ENCODE measurements at regions not wholly inside any gene's neighbourhood (a gene's known extent, or its start where the extent isn't known, plus 50 kb on each side); places are given as distances from the start of the nearest gene placed in this dataset.

DNA sequence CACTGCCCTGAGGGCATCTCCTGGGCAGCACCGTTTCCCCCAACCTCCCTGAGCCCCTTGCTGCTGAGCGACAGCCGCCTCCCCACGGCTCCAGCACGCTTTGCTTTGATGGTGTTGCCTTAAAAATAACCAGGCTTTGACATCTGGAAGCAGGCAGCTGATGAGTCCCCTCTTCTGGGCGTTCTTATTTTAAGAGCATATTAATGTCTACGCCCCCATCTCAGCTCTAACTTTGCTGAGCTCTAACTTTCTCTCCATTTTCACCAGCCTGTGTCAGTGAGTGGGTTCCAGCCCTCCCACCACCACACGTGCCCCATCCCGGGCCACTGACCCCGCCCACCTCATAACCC is 70.2 kb downstream of the ADRA2C start:
- DNase-seq (ENCODE audit: extremely low spot score): no peak
- TF ChIP-seq, protein P1, sequence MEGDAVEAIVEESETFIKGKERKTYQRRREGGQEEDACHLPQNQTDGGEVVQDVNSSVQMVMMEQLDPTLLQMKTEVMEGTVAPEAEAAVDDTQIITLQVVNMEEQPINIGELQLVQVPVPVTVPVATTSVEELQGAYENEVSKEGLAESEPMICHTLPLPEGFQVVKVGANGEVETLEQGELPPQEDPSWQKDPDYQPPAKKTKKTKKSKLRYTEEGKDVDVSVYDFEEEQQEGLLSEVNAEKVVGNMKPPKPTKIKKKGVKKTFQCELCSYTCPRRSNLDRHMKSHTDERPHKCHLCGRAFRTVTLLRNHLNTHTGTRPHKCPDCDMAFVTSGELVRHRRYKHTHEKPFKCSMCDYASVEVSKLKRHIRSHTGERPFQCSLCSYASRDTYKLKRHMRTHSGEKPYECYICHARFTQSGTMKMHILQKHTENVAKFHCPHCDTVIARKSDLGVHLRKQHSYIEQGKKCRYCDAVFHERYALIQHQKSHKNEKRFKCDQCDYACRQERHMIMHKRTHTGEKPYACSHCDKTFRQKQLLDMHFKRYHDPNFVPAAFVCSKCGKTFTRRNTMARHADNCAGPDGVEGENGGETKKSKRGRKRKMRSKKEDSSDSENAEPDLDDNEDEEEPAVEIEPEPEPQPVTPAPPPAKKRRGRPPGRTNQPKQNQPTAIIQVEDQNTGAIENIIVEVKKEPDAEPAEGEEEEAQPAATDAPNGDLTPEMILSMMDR (IDR thresholded peaks at IDR 0.05; ENCODE audit: control extremely low read depth, extremely low read depth, low read depth, missing control alignments): no peak
- ChIA-PET CTCF (no interaction called here), POLR2A (no interaction called here)

DNA sequence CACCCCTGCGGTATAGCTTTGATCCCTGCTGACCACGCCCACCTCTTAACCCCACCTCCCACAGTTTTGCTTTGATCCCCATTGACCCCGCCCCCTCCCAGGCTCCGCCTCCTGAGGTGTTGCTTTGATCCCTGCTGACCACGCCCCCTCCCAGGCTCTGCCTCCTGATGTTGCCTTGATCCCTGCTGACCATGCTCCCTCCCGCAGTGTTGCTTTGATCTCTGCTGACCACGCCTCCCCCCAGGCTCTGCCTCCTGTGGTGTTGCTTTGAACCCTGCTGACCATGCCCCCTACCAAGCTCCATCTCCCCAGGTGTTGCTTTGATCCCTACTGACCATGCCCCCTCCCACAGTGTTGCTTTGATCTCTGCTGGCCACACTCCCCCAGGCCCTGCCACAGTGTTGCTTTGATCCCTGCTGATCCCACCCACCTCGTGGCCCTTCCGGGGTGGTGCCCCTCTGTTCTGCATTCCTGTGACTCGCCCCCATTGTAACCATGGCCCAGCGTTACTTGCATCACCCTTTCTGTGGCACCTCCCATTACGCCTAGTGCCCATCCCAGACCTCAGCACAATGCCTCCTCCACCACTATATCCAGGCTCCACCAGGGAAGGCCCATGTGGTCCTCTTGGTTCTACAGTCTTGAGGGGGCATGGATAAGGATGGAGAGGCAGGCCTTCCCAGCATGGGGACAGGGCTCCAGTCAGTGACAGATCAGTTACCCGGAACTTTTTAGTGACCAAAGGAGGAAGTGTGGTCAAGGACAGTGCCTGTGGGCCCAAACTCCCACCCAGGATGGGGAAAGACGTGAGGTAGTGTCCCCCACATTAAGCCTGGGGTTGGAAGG is 70.8 kb downstream of the ADRA2C start:
- DNase-seq (ENCODE audit: extremely low spot score): no peak
- TF ChIP-seq, protein P1 (IDR thresholded peaks at IDR 0.05; ENCODE audit: control extremely low read depth, extremely low read depth, low read depth, missing control alignments): no peak
- ChIA-PET CTCF (no interaction called here), POLR2A (no interaction called here)

DNA sequence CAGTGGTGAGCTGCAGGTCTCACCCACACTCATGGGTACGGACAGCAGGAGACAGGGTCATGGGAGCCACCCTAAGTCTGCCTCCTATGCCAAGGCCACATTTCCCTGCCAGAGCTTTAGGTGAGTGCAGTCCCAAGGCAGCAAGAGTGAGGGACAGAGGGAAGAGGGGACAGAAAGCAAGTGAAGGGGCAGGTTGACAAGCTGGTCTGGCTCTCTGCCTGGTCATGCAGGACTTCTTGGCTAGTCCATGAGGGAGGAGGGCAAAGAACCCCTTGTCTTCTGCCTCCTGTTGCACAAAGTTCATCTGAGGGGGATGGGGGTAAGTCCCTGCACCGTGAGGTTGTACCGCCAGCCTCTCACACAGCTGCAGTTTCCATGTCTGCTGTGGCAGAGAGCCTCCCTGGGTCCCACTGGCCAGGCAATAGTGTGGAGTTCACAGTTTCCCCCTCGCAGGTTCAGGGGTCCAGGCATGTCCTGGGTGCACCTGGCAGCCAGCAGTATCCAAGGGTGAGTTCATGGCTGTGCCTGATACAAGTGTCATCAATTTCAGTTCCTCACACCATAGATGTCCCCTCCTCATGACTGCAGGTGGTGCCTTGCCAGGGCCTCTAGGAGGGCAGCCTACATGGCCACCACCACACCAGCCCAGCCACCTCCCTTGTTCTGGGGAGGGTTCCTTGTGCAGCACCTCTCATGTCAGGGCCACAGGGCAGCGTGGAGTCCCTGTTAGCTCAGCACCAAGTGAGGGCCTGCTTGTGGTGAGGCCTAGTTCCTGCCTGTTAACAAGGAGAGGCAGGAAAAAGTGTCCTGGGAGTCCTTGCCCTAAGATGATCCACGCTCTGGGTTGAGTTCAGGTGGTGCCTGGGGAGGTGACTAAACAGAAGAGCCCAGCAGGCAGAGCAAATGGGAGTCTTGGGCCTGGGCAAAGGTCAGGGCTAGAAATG is 72.5 kb downstream of the ADRA2C start:
- no peak for DNase-seq (ENCODE audit: extremely low spot score)
- POLR2A ChIA-PET: no interaction called here
- TF ChIP-seq, protein P1 (IDR thresholded peaks at IDR 0.05; ENCODE audit: control extremely low read depth, extremely low read depth, low read depth, missing control alignments): no peak
- CTCF ChIA-PET: no interaction called here

DNA sequence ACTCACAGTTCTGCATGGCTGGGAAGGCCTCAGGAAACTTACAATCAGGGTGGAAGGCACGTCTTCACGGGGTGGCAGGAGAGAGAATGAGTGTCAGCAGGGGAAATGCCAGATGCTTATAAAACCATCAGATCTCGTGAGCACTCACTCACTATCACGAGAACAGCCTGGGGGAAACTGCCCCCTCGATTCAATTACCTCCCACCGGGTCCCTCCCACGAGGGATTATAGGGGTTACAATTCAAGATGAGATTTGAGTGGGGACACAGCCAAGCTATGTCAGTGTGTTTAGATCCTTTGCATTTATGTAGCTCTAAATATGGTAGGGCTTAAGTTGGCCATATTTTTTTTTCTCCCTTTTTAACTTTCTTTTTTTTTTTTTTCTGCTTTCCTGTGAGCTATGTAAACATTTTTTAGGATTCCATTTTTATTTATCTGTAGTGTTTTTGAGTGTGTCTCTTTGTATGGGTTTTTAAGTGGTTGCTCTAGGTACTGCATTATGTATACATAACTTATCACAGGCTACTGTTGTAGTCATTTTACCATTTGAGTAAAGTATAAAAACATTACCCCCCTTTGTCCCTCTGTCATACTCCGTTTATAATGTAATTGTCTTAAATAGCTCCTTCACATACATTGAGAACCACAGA is 79.0 kb downstream of the ADRA2C start:
- DNase-seq (ENCODE audit: extremely low spot score): no peak
- ChIA-PET CTCF (no interaction called here), POLR2A (no interaction called here)
- TF ChIP-seq, protein P1 (IDR thresholded peaks at IDR 0.05; ENCODE audit: control extremely low read depth, extremely low read depth, low read depth, missing control alignments): no peak

DNA sequence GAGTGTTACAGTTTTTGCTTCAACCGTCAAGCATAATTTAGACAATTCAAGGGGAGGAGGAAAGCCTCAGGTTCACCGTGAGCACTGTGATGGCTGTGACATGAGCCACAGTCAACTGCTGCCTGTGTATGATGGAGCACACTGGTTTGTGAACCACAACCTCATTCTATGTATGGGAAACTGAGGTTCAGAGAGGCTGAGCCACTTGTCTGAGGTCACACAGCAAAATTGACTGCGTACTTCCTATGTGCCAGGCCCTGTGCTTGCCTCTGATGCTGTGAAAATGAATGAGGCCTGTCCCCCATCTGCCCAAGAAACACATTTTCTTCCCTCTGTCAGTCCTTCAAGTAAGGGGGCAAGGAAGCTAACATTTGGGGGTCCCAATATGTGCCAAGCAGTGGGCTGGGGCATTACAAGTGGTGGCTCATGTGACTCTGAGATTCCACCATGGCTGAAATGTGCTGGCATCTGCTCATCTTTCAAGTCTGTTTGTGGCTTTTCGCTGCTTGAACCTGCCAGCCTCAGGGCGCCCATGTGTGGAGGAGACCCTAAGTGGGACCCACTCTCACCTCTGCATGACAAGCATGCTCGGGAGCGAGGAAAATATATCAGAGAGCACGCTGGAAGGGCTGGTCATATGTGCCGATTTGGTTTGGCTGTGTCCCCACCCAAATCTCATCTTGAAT is 79.7 kb downstream of the ADRA2C start:
- ChIA-PET POLR2A (no interaction called here), CTCF (interaction anchor here (1.9 kb wide), 1 partner anchor 35 kb away, joined by 5 read pairs; no protein-coding TSS in a partner anchor)
- TF ChIP-seq, protein P1 (IDR thresholded peaks at IDR 0.05; ENCODE audit: control extremely low read depth, extremely low read depth, low read depth, missing control alignments): no peak
- no peak for DNase-seq (ENCODE audit: extremely low spot score)
